ENCODE measurements at regions not wholly inside any gene's neighbourhood (a gene's known extent, or its start where the extent isn't known, plus 50 kb on each side); places are given as distances from the start of the nearest gene placed in this dataset.

- TF ChIP-seq E2F6 (IDR thresholded peaks at IDR 0.05; ENCODE audit: borderline replicate concordance, low read depth) (no peak), NR3C1 (IDR thresholded peaks at IDR 0.05) (no peak), SREBF2 (IDR thresholded peaks at IDR 0.05) (no peak), HES2 (IDR thresholded peaks at IDR 0.05) (no peak), ATOH8 (CRISPR knock-in tag; IDR thresholded peaks at IDR 0.05; ENCODE audit: low read depth) (no peak), HMGXB4 (CRISPR knock-in tag; IDR thresholded peaks at IDR 0.05; ENCODE audit: borderline replicate concordance) (no peak), HEYL (CRISPR knock-in tag; IDR thresholded peaks at IDR 0.05) (no peak), RCOR1 (IDR thresholded peaks at IDR 0.05; ENCODE audit: low read depth, low read length) (no peak), HOXB13 (CRISPR knock-in tag; IDR thresholded peaks at IDR 0.05; ENCODE audit: low read depth) (no peak)
- FAIRE-seq (no peak), DNase-seq (ENCODE audit: low read depth in 1 of 2, low spot score in 1 of 2) (no peak), ATAC-seq (no peak)
- ChIA-PET POLR2A (no interaction called here), CTCF (interaction anchor here (1.4 kb wide), 1 partner anchor 15 kb away, joined by 4 read pairs; no protein-coding TSS in a partner anchor)
- H3K9me3 ChIP-seq, result no peaks in the 10 kb centered on the region
- no peaks in the 10 kb centered on the region for H3K4me1 ChIP-seq
- no peak overlapping the region for H3K27ac ChIP-seq
- 3% methylated on average over 4 of the region's 4 CpGs for WGBS (ENCODE audit: missing lambda C conversion rate)
- no peak overlapping the region for H3K4me2 ChIP-seq
- H3K4me3 ChIP-seq, result no peak overlapping the region
Observed at GRCh38 chr10:123597676-123598075, 68.5 kb upstream of the GPR26 start.

- Histone ChIP-seq H3K4me2 (no peak overlapping the region), H3K4me3 (no peak overlapping the region), H3K9me3 (no peaks in the 10 kb centered on the region), H3K4me1 (no peaks in the 10 kb centered on the region), H3K27ac (no peak overlapping the region)
- no peak for DNase-seq (ENCODE audit: low read depth in 1 of 2, low spot score in 1 of 2)
- FAIRE-seq, result no peak
- ChIA-PET CTCF (interaction anchor here (1.2 to 1.7 kb wide), 2 partner anchors 17 to 26 kb away, joined by 4 to 12 read pairs; no protein-coding TSS in a partner anchor), POLR2A (no interaction called here)
- no peak for TF ChIP-seq ZSCAN20 (CRISPR knock-in tag; IDR thresholded peaks at IDR 0.05)
- no peak for TF ChIP-seq NR3C1 (IDR thresholded peaks at IDR 0.05)
- no peak for TF ChIP-seq RCOR1 (IDR thresholded peaks at IDR 0.05; ENCODE audit: low read depth, low read length)
- no peak for TF ChIP-seq MAZ (IDR thresholded peaks at IDR 0.05; ENCODE audit: borderline replicate concordance, low read depth, low read length)
- TF ChIP-seq KDM1A (IDR thresholded peaks at IDR 0.05; ENCODE audit: low read depth), result no peak
- no peak for TF ChIP-seq JUNB (IDR thresholded peaks at IDR 0.05)
- 8% methylated on average over 8 of the region's 8 CpGs for WGBS (ENCODE audit: missing lambda C conversion rate)
- ATAC-seq, result no peak
Observed at GRCh38 chr10:123599366-123599849, 66.7 kb upstream of the GPR26 start.

- H3K27ac ChIP-seq, result no peak overlapping the region
- 11% methylated on average over 3 of the region's 3 CpGs for WGBS (ENCODE audit: missing lambda C conversion rate)
- H3K4me3 ChIP-seq, result no peak overlapping the region
- no peak overlapping the region for H3K4me2 ChIP-seq
- no peak for DNase-seq (ENCODE audit: low read depth in 1 of 2, low spot score in 1 of 2)
- CTCF ChIA-PET, result interaction anchor here (1.1 to 1.7 kb wide), 3 partner anchors 18 to 367 kb away, joined by 3 to 12 read pairs (median 4); no protein-coding TSS in a partner anchor
- FAIRE-seq, result no peak
- no peak for ATAC-seq
- TF ChIP-seq RAD21 (conservative IDR thresholded peaks at IDR 0.05 in 1 of 2, IDR thresholded peaks at IDR 0.05 in 1 of 2) (no peak), MAFK (IDR thresholded peaks at IDR 0.05; ENCODE audit: partially characterized antibody) (peak; percentile 63), EHF (CRISPR knock-in tag; IDR thresholded peaks at IDR 0.05) (no peak)
- H3K4me1 ChIP-seq, result no peaks in the 10 kb centered on the region
- H3K9me3 ChIP-seq, result no peaks in the 10 kb centered on the region
- POLR2A ChIA-PET, result no interaction called here
Observed at GRCh38 chr10:123600177-123600576, 66.0 kb upstream of the GPR26 start.

GRCh38 chr10:123603130-123603529, 63.0 kb upstream of the GPR26 start:
- Histone ChIP-seq H3K4me1 (no peaks in the 10 kb centered on the region), H3K4me2 (no peak overlapping the region), H3K4me3 (no peak overlapping the region), H3K9me3 (no peaks in the 10 kb centered on the region; the same call in 2 of the 3 replicates), H3K27ac (no peak overlapping the region)
- ATAC-seq, result no peak
- no peak for FAIRE-seq
- DNase-seq (ENCODE audit: low read depth in 1 of 2, low spot score in 1 of 2), result no peak
- POLR2A ChIA-PET, result no interaction called here
- TF ChIP-seq HOXB13 (CRISPR knock-in tag; IDR thresholded peaks at IDR 0.05; ENCODE audit: low read depth) (no peak), FOSL2 (IDR thresholded peaks at IDR 0.05) (no peak), FOSL2 (CRISPR knock-in tag; IDR thresholded peaks at IDR 0.05) (no peak), ZC3H11A (IDR thresholded peaks at IDR 0.05) (no peak)
- 21% methylated on average over 4 of the region's 4 CpGs for WGBS (ENCODE audit: missing lambda C conversion rate)
- CTCF ChIA-PET, result interaction anchor here (0.9 to 4.9 kb wide), 4 partner anchors 9 to 786 kb away, joined by 3 to 32 read pairs (median 4); no protein-coding TSS in a partner anchor
